Liver (tissue), 8 donors: ENCODE measurements at regions not wholly inside any gene's neighbourhood (a gene's known extent, or its start where the extent isn't known, plus 50 kb on each side); places are given as distances from the start of the nearest gene placed in this dataset.

ENCODE experiments used
- DNase-seq: peaks from one replicate; pipeline ENCODE4 v3.0.0-alpha.2; 2017; ENCODE audit warnings: low spot score
- H3K27ac ChIP-seq, 2 donors: one replicate each; pipeline ENCODE4 v1.7.0; 2013; ENCODE audit warnings: inconsistent platforms in 2 of 2, low read length in 2 of 2, control low read depth in 1 of 2, low read depth in 1 of 2, mild to moderate bottlenecking in 1 of 2
- H3K27me3 ChIP-seq, 4 donors: one replicate each; pipeline versions ENCODE4 v1.6.1 to v1.7.0; 2013; ENCODE audit warnings: low read length in 3 of 4, inconsistent platforms in 1 of 4, mild to moderate bottlenecking in 1 of 4, moderate library complexity in 1 of 4; ENCODE audit not compliant: control insufficient read depth in 4 of 4, insufficient read depth in 4 of 4
- H3K36me3 ChIP-seq, 4 donors: one replicate each; pipeline versions ENCODE4 v1.6.1 to v1.7.0; 2013; ENCODE audit warnings: low read length in 3 of 4, mild to moderate bottlenecking in 3 of 4, low read depth in 1 of 4, moderate library complexity in 1 of 4; ENCODE audit not compliant: control insufficient read depth in 4 of 4, insufficient read depth in 3 of 4
- H3K4me1 ChIP-seq, 4 donors: one replicate each; pipeline versions ENCODE4 v1.6.1 to v1.7.0; 2013; ENCODE audit warnings: low read length in 3 of 4, mild to moderate bottlenecking in 3 of 4, moderate library complexity in 1 of 4; ENCODE audit not compliant: control insufficient read depth in 4 of 4, insufficient read depth in 4 of 4
- H3K4me3 ChIP-seq, 3 donors: one replicate each; pipeline versions ENCODE4 v1.6.1 to v1.7.0; 2013; ENCODE audit warnings: low read length in 3 of 3, control low read depth in 1 of 3, low read depth in 1 of 3, mild to moderate bottlenecking in 1 of 3
- H3K9ac ChIP-seq, 2 donors: one replicate each; pipeline ENCODE4 v1.7.0; 2013; ENCODE audit warnings: low read length in 2 of 2, mild to moderate bottlenecking in 2 of 2, moderate library complexity in 2 of 2, control low read depth in 1 of 2, low read depth in 1 of 2
- H3K9me3 ChIP-seq, 4 donors: one replicate each; pipeline versions ENCODE4 v1.6.1 to v1.7.0; 2013; ENCODE audit warnings: low read length in 3 of 4; ENCODE audit not compliant: control insufficient read depth in 4 of 4
- EGR1 ChIP-seq, 2 donors: IDR thresholded peaks; 2 replicates each; pipeline ENCODE4 v1.6.1; 2016 to 2018; ENCODE audit warnings: antibody characterized with exemption in 2 of 2, low read depth in 2 of 2
- FOXA2 ChIP-seq: IDR thresholded peaks from 2 replicates; pipeline ENCODE4 v1.6.1; 2016; ENCODE audit warnings: antibody characterized with exemption
- GABPA ChIP-seq, 2 donors: IDR thresholded peaks in 1 of 2; conservative IDR thresholded peaks in 1 of 2; 2 replicates each; pipeline ENCODE4 v1.6.1; 2016; ENCODE audit warnings: antibody characterized with exemption in 2 of 2, mild to moderate bottlenecking in 1 of 2, moderate library complexity in 1 of 2
- HNF4A ChIP-seq, 2 donors: conservative IDR thresholded peaks; 2 replicates each; pipeline ENCODE4 v1.6.1; 2016; ENCODE audit warnings: antibody characterized with exemption in 2 of 2, mild to moderate bottlenecking in 2 of 2
- HNF4G ChIP-seq: IDR thresholded peaks from 2 replicates; pipeline ENCODE4 v1.6.1; 2016; ENCODE audit warnings: antibody characterized with exemption
- JUND ChIP-seq, 2 donors: IDR thresholded peaks; 2 replicates each; pipeline ENCODE4 v1.6.1; 2016; ENCODE audit warnings: antibody characterized with exemption in 2 of 2
- MAX ChIP-seq: IDR thresholded peaks from 2 replicates; pipeline ENCODE4 v1.6.1; 2016; ENCODE audit warnings: antibody characterized with exemption
- RAD21 ChIP-seq, 2 donors: IDR thresholded peaks; 2 replicates each; pipeline ENCODE4 v1.6.1; 2016; ENCODE audit warnings: antibody characterized with exemption in 2 of 2, mild to moderate bottlenecking in 2 of 2
- RXRA ChIP-seq, 2 donors: IDR thresholded peaks; 2 replicates each; pipeline ENCODE4 v1.6.1; 2017 to 2018; ENCODE audit warnings: antibody characterized with exemption in 2 of 2, mild to moderate bottlenecking in 1 of 2
- SP1 ChIP-seq: IDR thresholded peaks from 2 replicates; pipeline ENCODE4 v1.6.1; 2018; ENCODE audit warnings: antibody characterized with exemption, mild to moderate bottlenecking
- TAF1 ChIP-seq: conservative IDR thresholded peaks from 2 replicates; pipeline ENCODE4 v1.6.1; 2016; ENCODE audit warnings: antibody characterized with exemption, mild to moderate bottlenecking
- YY1 ChIP-seq: IDR thresholded peaks from 2 replicates; pipeline ENCODE4 v1.6.1; 2016; ENCODE audit warnings: antibody characterized with exemption, mild to moderate bottlenecking
- WGBS: extraction: QIAGEN DNeasy Blood & Tissue Kit; methylation state at CpG from one replicate; pipeline ENCODE4 v1.1.7; 2013; 5-methylcytosine and 5-hydroxymethylcytosine counted together
- TF ChIP-seq, protein P1 (sequence below): IDR thresholded peaks from 2 replicates; pipeline ENCODE4 v1.6.1; 2016; ENCODE audit warnings: antibody characterized with exemption
- TF ChIP-seq, protein P2 (sequence below): IDR thresholded peaks from 2 replicates; pipeline ENCODE4 v1.6.1; 2016; ENCODE audit warnings: antibody characterized with exemption
- TF ChIP-seq, protein P3 (sequence below): fragments of 150-350 bp; IDR thresholded peaks from 2 replicates; pipeline ENCODE4 v1.5.1; 2017; ENCODE audit warnings: improper control_type of control experiment, low read depth, low read length; ENCODE audit not compliant: missing input control
- donor health status: healthy.
- donor health status: healthy.
- donor health status: healthy.
- donor health status: healthy.
- donor health status: healthy.

DNA sequence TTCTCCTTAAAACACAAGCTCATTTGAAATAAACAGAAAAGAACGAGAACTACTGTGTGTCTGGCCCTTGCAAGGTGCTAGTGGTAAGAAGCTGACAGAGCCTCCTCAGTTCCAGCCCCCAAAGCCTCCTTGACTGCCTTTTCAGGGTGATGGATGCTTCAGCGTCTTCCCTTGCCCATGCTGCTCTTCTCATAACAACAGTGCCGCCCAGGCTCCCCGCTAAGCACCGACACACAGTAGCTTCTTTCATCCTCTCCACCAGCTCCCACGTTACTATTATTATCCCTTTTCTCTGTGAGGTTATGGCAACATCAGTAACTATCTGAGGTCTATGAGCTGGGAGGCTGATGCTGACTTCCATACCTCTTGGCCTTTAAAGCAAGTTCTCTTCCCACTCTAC is 418.6 kb downstream of the TSN start:
- Histone ChIP-seq H3K4me3 (no peak overlapping the region), H3K27me3 (peaks cover 0 to 2% (median 0%) of the 10 kb centered on the region in 4 donors), H3K27ac (no peak overlapping the region), H3K36me3 (no peaks in the 10 kb centered on the region), H3K4me1 (no peaks in the 10 kb centered on the region), H3K9ac (no peak overlapping the region), H3K9me3 (no peaks in the 10 kb centered on the region)
- 79% methylated on average over 6 of the region's 6 CpGs for WGBS
- no peak for DNase-seq
- no peak for TF ChIP-seq HNF4A (conservative IDR thresholded peaks at IDR 0.05)
- no peak for TF ChIP-seq EGR1 (IDR thresholded peaks at IDR 0.05; ENCODE audit: low read depth in 2 of 2)
- no peak for TF ChIP-seq FOXA2
- TF ChIP-seq, protein P1, sequence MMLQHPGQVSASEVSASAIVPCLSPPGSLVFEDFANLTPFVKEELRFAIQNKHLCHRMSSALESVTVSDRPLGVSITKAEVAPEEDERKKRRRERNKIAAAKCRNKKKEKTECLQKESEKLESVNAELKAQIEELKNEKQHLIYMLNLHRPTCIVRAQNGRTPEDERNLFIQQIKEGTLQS = no peak
- TF ChIP-seq RXRA (IDR thresholded peaks at IDR 0.05) = no peak
- TF ChIP-seq SP1 = no peak
- no peak for TF ChIP-seq RAD21 (IDR thresholded peaks at IDR 0.05)
- TF ChIP-seq GABPA (IDR thresholded peaks at IDR 0.05 in 1 of 2, conservative IDR thresholded peaks at IDR 0.05 in 1 of 2) = no peak
- no peak for TF ChIP-seq HNF4G

DNA sequence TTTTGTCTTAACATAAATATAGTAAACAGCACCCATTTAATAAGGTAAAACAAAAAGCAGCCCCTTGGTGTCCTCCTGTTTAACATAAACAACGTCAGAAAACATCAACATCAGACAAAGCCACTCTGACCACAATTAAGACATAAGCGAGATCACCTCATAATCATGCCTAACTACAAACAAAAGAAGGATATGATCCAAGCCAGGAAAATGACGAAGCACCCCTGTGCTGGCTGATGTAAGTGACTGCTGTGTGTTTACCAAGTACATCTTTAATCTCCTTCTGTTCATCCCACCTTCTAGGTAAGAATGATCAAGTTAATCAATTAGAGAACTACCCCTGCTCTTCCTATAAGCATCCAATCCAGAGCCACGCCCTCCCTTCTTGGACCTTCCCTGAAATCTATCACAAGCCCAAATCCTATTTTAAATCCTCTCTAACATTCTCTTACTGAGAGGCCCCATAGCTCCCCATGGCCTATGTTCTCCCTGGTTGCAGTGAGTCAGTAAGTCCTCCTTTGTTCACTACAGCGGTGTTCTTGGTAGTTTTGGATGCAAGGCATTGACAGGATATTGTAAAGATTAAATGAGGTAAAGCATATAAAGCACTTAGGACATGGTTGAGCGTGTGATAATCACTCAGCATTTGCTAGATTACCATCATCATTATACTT is 424.2 kb downstream of the TSN start:
- no peaks in the 10 kb centered on the region for H3K9me3 ChIP-seq
- no peak for DNase-seq
- WGBS = 81% methylated on average over 6 of the region's 6 CpGs
- H3K4me1 ChIP-seq = no peaks in the 10 kb centered on the region
- H3K4me3 ChIP-seq = no peak overlapping the region
- H3K27me3 ChIP-seq = no peaks in the 10 kb centered on the region
- no peak overlapping the region for H3K27ac ChIP-seq
- no peak overlapping the region for H3K9ac ChIP-seq
- no peaks in the 10 kb centered on the region for H3K36me3 ChIP-seq
- TF ChIP-seq MAX = no peak
- no peak for TF ChIP-seq RAD21 (IDR thresholded peaks at IDR 0.05)
- TF ChIP-seq, protein P2, sequence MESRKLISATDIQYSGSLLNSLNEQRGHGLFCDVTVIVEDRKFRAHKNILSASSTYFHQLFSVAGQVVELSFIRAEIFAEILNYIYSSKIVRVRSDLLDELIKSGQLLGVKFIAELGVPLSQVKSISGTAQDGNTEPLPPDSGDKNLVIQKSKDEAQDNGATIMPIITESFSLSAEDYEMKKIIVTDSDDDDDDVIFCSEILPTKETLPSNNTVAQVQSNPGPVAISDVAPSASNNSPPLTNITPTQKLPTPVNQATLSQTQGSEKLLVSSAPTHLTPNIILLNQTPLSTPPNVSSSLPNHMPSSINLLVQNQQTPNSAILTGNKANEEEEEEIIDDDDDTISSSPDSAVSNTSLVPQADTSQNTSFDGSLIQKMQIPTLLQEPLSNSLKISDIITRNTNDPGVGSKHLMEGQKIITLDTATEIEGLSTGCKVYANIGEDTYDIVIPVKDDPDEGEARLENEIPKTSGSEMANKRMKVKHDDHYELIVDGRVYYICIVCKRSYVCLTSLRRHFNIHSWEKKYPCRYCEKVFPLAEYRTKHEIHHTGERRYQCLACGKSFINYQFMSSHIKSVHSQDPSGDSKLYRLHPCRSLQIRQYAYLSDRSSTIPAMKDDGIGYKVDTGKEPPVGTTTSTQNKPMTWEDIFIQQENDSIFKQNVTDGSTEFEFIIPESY = no peak
- no peak for TF ChIP-seq YY1
- TF ChIP-seq JUND (IDR thresholded peaks at IDR 0.05) = no peak
- TF ChIP-seq, protein P1 = no peak
- TF ChIP-seq, protein P3, sequence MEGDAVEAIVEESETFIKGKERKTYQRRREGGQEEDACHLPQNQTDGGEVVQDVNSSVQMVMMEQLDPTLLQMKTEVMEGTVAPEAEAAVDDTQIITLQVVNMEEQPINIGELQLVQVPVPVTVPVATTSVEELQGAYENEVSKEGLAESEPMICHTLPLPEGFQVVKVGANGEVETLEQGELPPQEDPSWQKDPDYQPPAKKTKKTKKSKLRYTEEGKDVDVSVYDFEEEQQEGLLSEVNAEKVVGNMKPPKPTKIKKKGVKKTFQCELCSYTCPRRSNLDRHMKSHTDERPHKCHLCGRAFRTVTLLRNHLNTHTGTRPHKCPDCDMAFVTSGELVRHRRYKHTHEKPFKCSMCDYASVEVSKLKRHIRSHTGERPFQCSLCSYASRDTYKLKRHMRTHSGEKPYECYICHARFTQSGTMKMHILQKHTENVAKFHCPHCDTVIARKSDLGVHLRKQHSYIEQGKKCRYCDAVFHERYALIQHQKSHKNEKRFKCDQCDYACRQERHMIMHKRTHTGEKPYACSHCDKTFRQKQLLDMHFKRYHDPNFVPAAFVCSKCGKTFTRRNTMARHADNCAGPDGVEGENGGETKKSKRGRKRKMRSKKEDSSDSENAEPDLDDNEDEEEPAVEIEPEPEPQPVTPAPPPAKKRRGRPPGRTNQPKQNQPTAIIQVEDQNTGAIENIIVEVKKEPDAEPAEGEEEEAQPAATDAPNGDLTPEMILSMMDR = no peak
- TF ChIP-seq FOXA2 = no peak
- TF ChIP-seq TAF1 = no peak
- TF ChIP-seq RXRA (IDR thresholded peaks at IDR 0.05) = no peak
- TF ChIP-seq EGR1 (IDR thresholded peaks at IDR 0.05; ENCODE audit: low read depth in 2 of 2) = no peak
